ENCODE measurements at regions not wholly inside any gene's neighbourhood (a gene's known extent, or its start where the extent isn't known, plus 50 kb on each side); places are given as distances from the start of the nearest gene placed in this dataset.

- DNase-seq (no peak), ATAC-seq (no peak)
- Histone ChIP-seq H3K4me3 (no peak overlapping the region), H3K36me3 (no peaks in the 10 kb centered on the region), H3K27ac (no peak overlapping the region), H3K4me1 (no peaks in the 10 kb centered on the region), H3K9me3 (peaks cover 6% of the 10 kb centered on the region), H3K27me3 (no peaks in the 10 kb centered on the region)
- intact Hi-C loops (cut with DNase I) = no loop called here
- TF ChIP-seq CTCF (IDR thresholded peaks at IDR 0.05) = no peak
Measured at GRCh38 chr4:92035666-92036065, 268.1 kb upstream of the GRID2 start.

- no peak for DNase-seq
- no peak for ATAC-seq
Measured at GRCh38 chr4:92045718-92046117, 258.0 kb upstream of the GRID2 start.

GRCh38 chr4:92047209-92047875 is 256.4 kb upstream of the GRID2 start:
- TF ChIP-seq CTCF (IDR thresholded peaks at IDR 0.05) = no peak
- H3K4me3 ChIP-seq = no peak overlapping the region
- ATAC-seq = peak; percentile 41
- no peaks in the 10 kb centered on the region for H3K27me3 ChIP-seq
- intact Hi-C loops (cut with DNase I) = no loop called here
- no peaks in the 10 kb centered on the region for H3K36me3 ChIP-seq
- no peaks in the 10 kb centered on the region for H3K9me3 ChIP-seq
- H3K4me1 ChIP-seq = no peaks in the 10 kb centered on the region
- H3K27ac ChIP-seq = no peak overlapping the region
- DNase-seq = no peak

More at GRCh38 chr4:92045718-92046117, 258.0 kb upstream of the GRID2 start:
- Histone ChIP-seq H3K4me3 (no peak overlapping the region), H3K9me3 (no peaks in the 10 kb centered on the region), H3K36me3 (no peaks in the 10 kb centered on the region), H3K27me3 (no peaks in the 10 kb centered on the region), H3K27ac (no peak overlapping the region), H3K4me1 (no peaks in the 10 kb centered on the region)
- intact Hi-C loops (cut with DNase I) = no loop called here
- TF ChIP-seq CTCF (IDR thresholded peaks at IDR 0.05) = no peak

GRCh38 chr4:92050875-92051274 is 252.9 kb upstream of the GRID2 start:
- Histone ChIP-seq H3K27ac (no peak overlapping the region), H3K9me3 (no peaks in the 10 kb centered on the region), H3K4me1 (no peaks in the 10 kb centered on the region), H3K36me3 (no peaks in the 10 kb centered on the region), H3K4me3 (no peak overlapping the region), H3K27me3 (no peaks in the 10 kb centered on the region)
- ATAC-seq = peak; percentile 89
- intact Hi-C loops (cut with DNase I) = no loop called here
- TF ChIP-seq CTCF (IDR thresholded peaks at IDR 0.05) = no peak
- DNase-seq = no peak

GRCh38 chr4:92059615-92060014 is 244.2 kb upstream of the GRID2 start:
- DNase-seq (no peak), ATAC-seq (no peak)
- no peak overlapping the region for H3K4me3 ChIP-seq
- no peaks in the 10 kb centered on the region for H3K4me1 ChIP-seq
- H3K27ac ChIP-seq = no peak overlapping the region
- intact Hi-C loops (cut with DNase I) = no loop called here
- no peaks in the 10 kb centered on the region for H3K27me3 ChIP-seq
- H3K36me3 ChIP-seq = no peaks in the 10 kb centered on the region
- TF ChIP-seq CTCF (IDR thresholded peaks at IDR 0.05) = no peak
- no peaks in the 10 kb centered on the region for H3K9me3 ChIP-seq

- no peaks in the 10 kb centered on the region for H3K9me3 ChIP-seq
- no peak overlapping the region for H3K4me3 ChIP-seq
- H3K4me1 ChIP-seq = no peaks in the 10 kb centered on the region
- DNase-seq (no peak), ATAC-seq (no peak)
- no peak overlapping the region for H3K27ac ChIP-seq
- intact Hi-C loops (cut with DNase I) = no loop called here
- no peaks in the 10 kb centered on the region for H3K36me3 ChIP-seq
- no peaks in the 10 kb centered on the region for H3K27me3 ChIP-seq
- no peak for TF ChIP-seq CTCF (IDR thresholded peaks at IDR 0.05)
Measured at GRCh38 chr4:92060333-92060732, 243.4 kb upstream of the GRID2 start.
